Right kidney (tissue), 1 donor: ENCODE measurements at regions not wholly inside any gene's neighbourhood (a gene's known extent, or its start where the extent isn't known, plus 50 kb on each side); places are given as distances from the start of the nearest gene placed in this dataset.

Experiments used
- DNase-seq: peaks from one replicate; pipeline ENCODE4 v3.0.0-alpha.2; 2016

GRCh38 chr2:240347373-240347940 is 88.0 kb upstream of the GPC1 start:
- no peak for DNase-seq

- no peak for DNase-seq
Measured at GRCh38 chr2:240347949-240348500, 87.4 kb upstream of the GPC1 start.

- no peak for DNase-seq
Measured at GRCh38 chr2:240348522-240348921, 86.9 kb upstream of the GPC1 start.

- no peak for DNase-seq
Measured at GRCh38 chr2:240349133-240350005, 86.1 kb upstream of the GPC1 start.

GRCh38 chr2:240350006-240350355 is 85.5 kb upstream of the GPC1 start:
- no peak for DNase-seq

- no peak for DNase-seq
Measured at GRCh38 chr2:240350696-240351087, 84.8 kb upstream of the GPC1 start.

- DNase-seq: no peak
Measured at GRCh38 chr2:240351088-240351741, 84.2 kb upstream of the GPC1 start.

- DNase-seq: no peak
Measured at GRCh38 chr2:240351826-240352426, 83.5 kb upstream of the GPC1 start.

- no peak for DNase-seq
Measured at GRCh38 chr2:240353086-240353798, 82.2 kb upstream of the GPC1 start.

GRCh38 chr2:240353944-240354343 is 81.5 kb upstream of the GPC1 start:
- no peak for DNase-seq

- DNase-seq: no peak
Measured at GRCh38 chr2:240355001-240355891, 80.2 kb upstream of the GPC1 start.

- no peak for DNase-seq
Measured at GRCh38 chr2:240355962-240356361, 79.5 kb upstream of the GPC1 start.

- no peak for DNase-seq
Measured at GRCh38 chr2:240356700-240357640, 78.5 kb upstream of the GPC1 start.

- no peak for DNase-seq
Measured at GRCh38 chr2:240357641-240358012, 77.8 kb upstream of the GPC1 start.

GRCh38 chr2:240358080-240358479 is 77.4 kb upstream of the GPC1 start:
- no peak for DNase-seq

- no peak for DNase-seq
Measured at GRCh38 chr2:240358821-240359397, 76.6 kb upstream of the GPC1 start.

GRCh38 chr2:240359695-240360094 is 75.8 kb upstream of the GPC1 start:
- DNase-seq: no peak

GRCh38 chr2:240360645-240361475 is 74.6 kb upstream of the GPC1 start:
- DNase-seq: no peak
